ENCODE measurements at regions not wholly inside any gene's neighbourhood (a gene's known extent, or its start where the extent isn't known, plus 50 kb on each side); places are given as distances from the start of the nearest gene placed in this dataset.

DNA sequence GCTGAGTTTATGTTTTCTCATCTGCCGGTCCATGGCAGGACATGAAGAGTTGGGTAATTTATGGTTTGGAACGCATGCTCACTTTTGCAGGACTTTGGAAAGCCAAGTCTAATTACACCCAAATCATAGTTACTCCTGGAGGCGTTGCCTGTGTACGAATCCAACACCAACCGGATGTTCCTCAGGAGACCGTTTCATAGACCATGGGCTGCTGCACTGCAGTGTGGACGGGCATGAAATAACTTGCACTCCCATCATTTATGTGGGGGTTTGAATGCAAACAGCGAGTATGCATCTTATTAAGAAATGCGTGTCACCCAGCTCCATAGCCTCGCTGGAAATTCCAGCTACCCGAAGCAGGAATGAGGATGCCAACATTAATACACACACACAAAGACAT, 96.1 kb upstream of the IRX2 start:
- TF ChIP-seq CTCF (IDR thresholded peaks at IDR 0.05 in 4 of 5, conservative IDR thresholded peaks at IDR 0.05 in 1 of 5): no peak
- TF ChIP-seq POLR2A (IDR thresholded peaks at IDR 0.05): no peak
